GM23338 (cell line): ENCODE measurements at regions not wholly inside any gene's neighbourhood (a gene's known extent, or its start where the extent isn't known, plus 50 kb on each side); places are given as distances from the start of the nearest gene placed in this dataset.

ENCODE experiments used
- CREB1 ChIP-seq: fragments of 250-450 bp; sonication (Bioruptor Pico); IDR thresholded peaks from 2 replicates; pipeline ENCODE4 v1.5.0; 2020; ENCODE audit warnings: low read depth, mild to moderate bottlenecking, moderate library complexity
- EZH2 ChIP-seq: fragments of 200-600 bp; sonication (generic); IDR thresholded peaks from one replicate; pipeline ENCODE4 v1.8.0; 2017; ENCODE audit warnings: antibody characterized with exemption, mild to moderate bottlenecking, low read depth; ENCODE audit not compliant: unreplicated experiment
- EZH2phosphoT487 ChIP-seq: fragments of 200-600 bp; sonication (generic); IDR thresholded peaks from one replicate; pipeline ENCODE4 v1.8.1; 2018; ENCODE audit warnings: antibody characterized with exemption; ENCODE audit not compliant: unreplicated experiment
- JUNB ChIP-seq: IDR thresholded peaks from one replicate; pipeline ENCODE4 v1.6.1; 2016; ENCODE audit warnings: antibody characterized with exemption; ENCODE audit not compliant: unreplicated experiment
- NANOG ChIP-seq: IDR thresholded peaks from 2 replicates; pipeline ENCODE4 v1.6.1; 2016; ENCODE audit warnings: antibody characterized with exemption, borderline replicate concordance
- POLR2AphosphoS5 ChIP-seq: IDR thresholded peaks from 2 replicates; pipeline ENCODE4 v1.6.1; 2016; ENCODE audit warnings: antibody characterized with exemption, low read depth
- STAT1 ChIP-seq: IDR thresholded peaks from one replicate; pipeline ENCODE4 v1.6.1; 2016; ENCODE audit warnings: antibody characterized with exemption; ENCODE audit not compliant: unreplicated experiment
- ZNF114 ChIP-seq: fragments of 250-450 bp; sonication (Bioruptor Pico); IDR thresholded peaks from 2 replicates; pipeline ENCODE4 v1.5.0; 2020; ENCODE audit warnings: mild to moderate bottlenecking, moderate library complexity
- TF ChIP-seq, protein P1 (sequence below), 2 experiments: fragments of 200-600 bp in 1 of 2; sonication (generic) in 1 of 2; conservative IDR thresholded peaks; 2 replicates each; pipeline versions ENCODE4 v1.5.1 to v1.6.1; 2016 to 2017; ENCODE audit warnings: antibody characterized with exemption in 2 of 2, low read depth in 2 of 2, mild to moderate bottlenecking in 2 of 2, moderate library complexity in 1 of 2
- TF ChIP-seq, protein P2 (sequence below): IDR thresholded peaks from 2 replicates; pipeline ENCODE4 v1.6.1; 2016; ENCODE audit warnings: antibody characterized with exemption
- TF ChIP-seq, protein P3 (sequence below): IDR thresholded peaks from one replicate; pipeline ENCODE4 v1.6.1; 2018; ENCODE audit warnings: antibody characterized with exemption; ENCODE audit not compliant: unreplicated experiment
- TF ChIP-seq, protein P4 (sequence below): fragments of 250-450 bp; sonication (Bioruptor Pico); IDR thresholded peaks from 2 replicates; pipeline ENCODE4 v1.5.0; 2020; ENCODE audit warnings: mild to moderate bottlenecking, moderate library complexity

DNA sequence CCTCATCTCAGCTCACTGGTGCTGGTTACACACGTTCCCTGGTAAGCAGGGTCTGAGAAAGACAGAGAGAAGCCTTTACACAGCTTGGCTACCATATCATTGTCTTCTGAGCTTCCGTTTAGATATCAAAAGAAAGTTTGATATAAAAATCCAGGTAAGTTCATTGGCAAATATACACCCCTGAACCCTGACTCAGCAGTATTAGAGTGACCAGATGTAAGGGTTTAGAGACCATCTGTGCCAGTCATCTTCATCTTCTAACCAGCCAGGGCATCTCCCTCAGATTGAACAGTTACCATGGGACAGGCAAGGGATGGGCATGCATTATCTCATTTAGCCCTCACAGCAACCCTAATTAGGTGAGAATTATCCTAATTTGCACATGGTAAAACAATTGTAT lies 232.1 kb downstream of the MED10 start:
- TF ChIP-seq, protein P1, sequence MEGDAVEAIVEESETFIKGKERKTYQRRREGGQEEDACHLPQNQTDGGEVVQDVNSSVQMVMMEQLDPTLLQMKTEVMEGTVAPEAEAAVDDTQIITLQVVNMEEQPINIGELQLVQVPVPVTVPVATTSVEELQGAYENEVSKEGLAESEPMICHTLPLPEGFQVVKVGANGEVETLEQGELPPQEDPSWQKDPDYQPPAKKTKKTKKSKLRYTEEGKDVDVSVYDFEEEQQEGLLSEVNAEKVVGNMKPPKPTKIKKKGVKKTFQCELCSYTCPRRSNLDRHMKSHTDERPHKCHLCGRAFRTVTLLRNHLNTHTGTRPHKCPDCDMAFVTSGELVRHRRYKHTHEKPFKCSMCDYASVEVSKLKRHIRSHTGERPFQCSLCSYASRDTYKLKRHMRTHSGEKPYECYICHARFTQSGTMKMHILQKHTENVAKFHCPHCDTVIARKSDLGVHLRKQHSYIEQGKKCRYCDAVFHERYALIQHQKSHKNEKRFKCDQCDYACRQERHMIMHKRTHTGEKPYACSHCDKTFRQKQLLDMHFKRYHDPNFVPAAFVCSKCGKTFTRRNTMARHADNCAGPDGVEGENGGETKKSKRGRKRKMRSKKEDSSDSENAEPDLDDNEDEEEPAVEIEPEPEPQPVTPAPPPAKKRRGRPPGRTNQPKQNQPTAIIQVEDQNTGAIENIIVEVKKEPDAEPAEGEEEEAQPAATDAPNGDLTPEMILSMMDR (conservative IDR thresholded peaks at IDR 0.05; ENCODE audit: low read depth in 2 of 2): no peak
- TF ChIP-seq POLR2AphosphoS5 (no peak), EZH2 (no peak), EZH2phosphoT487 (no peak), ZNF114 (CRISPR knock-in tag) (no peak), CREB1 (CRISPR knock-in tag) (no peak), STAT1 (no peak), JUNB (no peak), NANOG (no peak)
- TF ChIP-seq, protein P2, sequence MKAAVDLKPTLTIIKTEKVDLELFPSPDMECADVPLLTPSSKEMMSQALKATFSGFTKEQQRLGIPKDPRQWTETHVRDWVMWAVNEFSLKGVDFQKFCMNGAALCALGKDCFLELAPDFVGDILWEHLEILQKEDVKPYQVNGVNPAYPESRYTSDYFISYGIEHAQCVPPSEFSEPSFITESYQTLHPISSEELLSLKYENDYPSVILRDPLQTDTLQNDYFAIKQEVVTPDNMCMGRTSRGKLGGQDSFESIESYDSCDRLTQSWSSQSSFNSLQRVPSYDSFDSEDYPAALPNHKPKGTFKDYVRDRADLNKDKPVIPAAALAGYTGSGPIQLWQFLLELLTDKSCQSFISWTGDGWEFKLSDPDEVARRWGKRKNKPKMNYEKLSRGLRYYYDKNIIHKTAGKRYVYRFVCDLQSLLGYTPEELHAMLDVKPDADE: no peak
- TF ChIP-seq, protein P3, sequence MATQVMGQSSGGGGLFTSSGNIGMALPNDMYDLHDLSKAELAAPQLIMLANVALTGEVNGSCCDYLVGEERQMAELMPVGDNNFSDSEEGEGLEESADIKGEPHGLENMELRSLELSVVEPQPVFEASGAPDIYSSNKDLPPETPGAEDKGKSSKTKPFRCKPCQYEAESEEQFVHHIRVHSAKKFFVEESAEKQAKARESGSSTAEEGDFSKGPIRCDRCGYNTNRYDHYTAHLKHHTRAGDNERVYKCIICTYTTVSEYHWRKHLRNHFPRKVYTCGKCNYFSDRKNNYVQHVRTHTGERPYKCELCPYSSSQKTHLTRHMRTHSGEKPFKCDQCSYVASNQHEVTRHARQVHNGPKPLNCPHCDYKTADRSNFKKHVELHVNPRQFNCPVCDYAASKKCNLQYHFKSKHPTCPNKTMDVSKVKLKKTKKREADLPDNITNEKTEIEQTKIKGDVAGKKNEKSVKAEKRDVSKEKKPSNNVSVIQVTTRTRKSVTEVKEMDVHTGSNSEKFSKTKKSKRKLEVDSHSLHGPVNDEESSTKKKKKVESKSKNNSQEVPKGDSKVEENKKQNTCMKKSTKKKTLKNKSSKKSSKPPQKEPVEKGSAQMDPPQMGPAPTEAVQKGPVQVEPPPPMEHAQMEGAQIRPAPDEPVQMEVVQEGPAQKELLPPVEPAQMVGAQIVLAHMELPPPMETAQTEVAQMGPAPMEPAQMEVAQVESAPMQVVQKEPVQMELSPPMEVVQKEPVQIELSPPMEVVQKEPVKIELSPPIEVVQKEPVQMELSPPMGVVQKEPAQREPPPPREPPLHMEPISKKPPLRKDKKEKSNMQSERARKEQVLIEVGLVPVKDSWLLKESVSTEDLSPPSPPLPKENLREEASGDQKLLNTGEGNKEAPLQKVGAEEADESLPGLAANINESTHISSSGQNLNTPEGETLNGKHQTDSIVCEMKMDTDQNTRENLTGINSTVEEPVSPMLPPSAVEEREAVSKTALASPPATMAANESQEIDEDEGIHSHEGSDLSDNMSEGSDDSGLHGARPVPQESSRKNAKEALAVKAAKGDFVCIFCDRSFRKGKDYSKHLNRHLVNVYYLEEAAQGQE: no peak
- TF ChIP-seq, protein P4, sequence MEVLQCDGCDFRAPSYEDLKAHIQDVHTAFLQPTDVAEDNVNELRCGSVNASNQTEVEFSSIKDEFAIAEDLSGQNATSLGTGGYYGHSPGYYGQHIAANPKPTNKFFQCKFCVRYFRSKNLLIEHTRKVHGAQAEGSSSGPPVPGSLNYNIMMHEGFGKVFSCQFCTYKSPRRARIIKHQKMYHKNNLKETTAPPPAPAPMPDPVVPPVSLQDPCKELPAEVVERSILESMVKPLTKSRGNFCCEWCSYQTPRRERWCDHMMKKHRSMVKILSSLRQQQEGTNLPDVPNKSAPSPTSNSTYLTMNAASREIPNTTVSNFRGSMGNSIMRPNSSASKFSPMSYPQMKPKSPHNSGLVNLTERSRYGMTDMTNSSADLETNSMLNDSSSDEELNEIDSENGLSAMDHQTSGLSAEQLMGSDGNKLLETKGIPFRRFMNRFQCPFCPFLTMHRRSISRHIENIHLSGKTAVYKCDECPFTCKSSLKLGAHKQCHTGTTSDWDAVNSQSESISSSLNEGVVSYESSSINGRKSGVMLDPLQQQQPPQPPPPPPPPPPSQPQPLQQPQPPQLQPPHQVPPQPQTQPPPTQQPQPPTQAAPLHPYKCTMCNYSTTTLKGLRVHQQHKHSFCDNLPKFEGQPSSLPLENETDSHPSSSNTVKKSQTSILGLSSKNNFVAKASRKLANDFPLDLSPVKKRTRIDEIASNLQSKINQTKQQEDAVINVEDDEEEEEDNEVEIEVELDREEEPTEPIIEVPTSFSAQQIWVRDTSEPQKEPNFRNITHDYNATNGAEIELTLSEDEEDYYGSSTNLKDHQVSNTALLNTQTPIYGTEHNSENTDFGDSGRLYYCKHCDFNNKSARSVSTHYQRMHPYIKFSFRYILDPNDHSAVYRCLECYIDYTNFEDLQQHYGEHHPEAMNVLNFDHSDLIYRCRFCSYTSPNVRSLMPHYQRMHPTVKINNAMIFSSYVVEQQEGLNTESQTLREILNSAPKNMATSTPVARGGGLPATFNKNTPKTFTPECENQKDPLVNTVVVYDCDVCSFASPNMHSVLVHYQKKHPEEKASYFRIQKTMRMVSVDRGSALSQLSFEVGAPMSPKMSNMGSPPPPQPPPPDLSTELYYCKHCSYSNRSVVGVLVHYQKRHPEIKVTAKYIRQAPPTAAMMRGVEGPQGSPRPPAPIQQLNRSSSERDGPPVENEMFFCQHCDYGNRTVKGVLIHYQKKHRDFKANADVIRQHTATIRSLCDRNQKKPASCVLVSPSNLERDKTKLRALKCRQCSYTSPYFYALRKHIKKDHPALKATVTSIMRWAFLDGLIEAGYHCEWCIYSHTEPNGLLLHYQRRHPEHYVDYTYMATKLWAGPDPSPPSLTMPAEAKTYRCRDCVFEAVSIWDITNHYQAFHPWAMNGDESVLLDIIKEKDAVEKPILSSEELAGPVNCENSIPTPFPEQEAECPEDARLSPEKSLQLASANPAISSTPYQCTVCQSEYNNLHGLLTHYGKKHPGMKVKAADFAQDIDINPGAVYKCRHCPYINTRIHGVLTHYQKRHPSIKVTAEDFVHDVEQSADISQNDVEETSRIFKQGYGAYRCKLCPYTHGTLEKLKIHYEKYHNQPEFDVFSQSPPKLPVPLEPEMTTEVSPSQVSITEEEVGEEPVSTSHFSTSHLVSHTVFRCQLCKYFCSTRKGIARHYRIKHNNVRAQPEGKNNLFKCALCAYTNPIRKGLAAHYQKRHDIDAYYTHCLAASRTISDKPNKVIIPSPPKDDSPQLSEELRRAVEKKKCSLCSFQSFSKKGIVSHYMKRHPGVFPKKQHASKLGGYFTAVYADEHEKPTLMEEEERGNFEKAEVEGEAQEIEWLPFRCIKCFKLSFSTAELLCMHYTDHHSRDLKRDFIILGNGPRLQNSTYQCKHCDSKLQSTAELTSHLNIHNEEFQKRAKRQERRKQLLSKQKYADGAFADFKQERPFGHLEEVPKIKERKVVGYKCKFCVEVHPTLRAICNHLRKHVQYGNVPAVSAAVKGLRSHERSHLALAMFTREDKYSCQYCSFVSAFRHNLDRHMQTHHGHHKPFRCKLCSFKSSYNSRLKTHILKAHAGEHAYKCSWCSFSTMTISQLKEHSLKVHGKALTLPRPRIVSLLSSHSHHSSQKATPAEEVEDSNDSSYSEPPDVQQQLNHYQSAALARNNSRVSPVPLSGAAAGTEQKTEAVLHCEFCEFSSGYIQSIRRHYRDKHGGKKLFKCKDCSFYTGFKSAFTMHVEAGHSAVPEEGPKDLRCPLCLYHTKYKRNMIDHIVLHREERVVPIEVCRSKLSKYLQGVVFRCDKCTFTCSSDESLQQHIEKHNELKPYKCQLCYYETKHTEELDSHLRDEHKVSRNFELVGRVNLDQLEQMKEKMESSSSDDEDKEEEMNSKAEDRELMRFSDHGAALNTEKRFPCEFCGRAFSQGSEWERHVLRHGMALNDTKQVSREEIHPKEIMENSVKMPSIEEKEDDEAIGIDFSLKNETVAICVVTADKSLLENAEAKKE (CRISPR knock-in tag): no peak
